Hepatocyte (in vitro differentiated cells): ENCODE measurements at regions not wholly inside any gene's neighbourhood (a gene's known extent, or its start where the extent isn't known, plus 50 kb on each side); places are given as distances from the start of the nearest gene placed in this dataset.

ENCODE experiments used
- DNase-seq: peaks from one replicate; pipeline ENCODE4 v3.0.0-alpha.2; 2016; ENCODE audit warnings: low spot score
- H2AFZ ChIP-seq: fragments of 200-600 bp; sonication (generic); 2 replicates; pipeline ENCODE4 v1.6.0; 2016; ENCODE audit warnings: antibody characterized with exemption, mild to moderate bottlenecking
- H3K27ac ChIP-seq: fragments of 200-600 bp; sonication (generic); 2 replicates; pipeline ENCODE4 v1.5.1; 2016; ENCODE audit warnings: mild to moderate bottlenecking
- H3K27me3 ChIP-seq: fragments of 200-600 bp; sonication (generic); 2 replicates; pipeline ENCODE4 v1.6.1; 2016
- H3K36me3 ChIP-seq: fragments of 200-600 bp; sonication (generic); replicated peaks from 2 replicates; pipeline ENCODE4 v1.5.1; 2016; ENCODE audit warnings: low read depth; ENCODE audit not compliant: insufficient read depth
- H3K4me1 ChIP-seq: fragments of 200-600 bp; sonication (generic); 2 replicates; pipeline ENCODE4 v1.5.1; 2016; ENCODE audit warnings: mild to moderate bottlenecking, moderate library complexity; ENCODE audit not compliant: insufficient read depth
- H3K4me2 ChIP-seq: fragments of 200-600 bp; sonication (generic); 2 replicates; pipeline ENCODE4 v1.6.0; 2016
- H3K4me3 ChIP-seq: fragments of 200-600 bp; sonication (generic); 2 replicates; pipeline ENCODE4 v1.5.1; 2016; ENCODE audit warnings: mild to moderate bottlenecking
- H3K79me2 ChIP-seq: fragments of 200-600 bp; sonication (generic); 2 replicates; pipeline ENCODE4 v1.6.0; 2017; ENCODE audit warnings: mild to moderate bottlenecking
- H3K9me2 ChIP-seq: fragments of 200-600 bp; sonication (generic); replicated peaks from 2 replicates; pipeline ENCODE4 v1.6.0; 2017; ENCODE audit warnings: mild to moderate bottlenecking; ENCODE audit not compliant: insufficient read depth
- H3K9me3 ChIP-seq: fragments of 200-600 bp; sonication (generic); 2 replicates; pipeline ENCODE4 v1.5.1; 2016; ENCODE audit warnings: low read depth, mild to moderate bottlenecking
- H4K20me1 ChIP-seq: fragments of 200-600 bp; sonication (generic); 2 replicates; pipeline ENCODE4 v1.6.0; 2016; ENCODE audit warnings: mild to moderate bottlenecking; ENCODE audit not compliant: insufficient read depth, poor library complexity, severe bottlenecking
- CTCF ChIP-seq: fragments of 200-600 bp; sonication (generic); IDR thresholded peaks from 2 replicates; pipeline ENCODE4 v1.5.1; 2016; ENCODE audit warnings: antibody characterized with exemption, mild to moderate bottlenecking; ENCODE audit not compliant: poor library complexity
- EZH2 ChIP-seq: fragments of 200-600 bp; sonication (generic); IDR thresholded peaks from 2 replicates; pipeline ENCODE4 v1.6.1; 2016; ENCODE audit warnings: antibody characterized with exemption, mild to moderate bottlenecking, borderline replicate concordance
- EZH2phosphoT487 ChIP-seq: fragments of 200-600 bp; sonication (generic); IDR thresholded peaks from one replicate; pipeline ENCODE4 v1.6.1; 2018; ENCODE audit warnings: antibody characterized with exemption, mild to moderate bottlenecking, low read depth, moderate library complexity; ENCODE audit not compliant: unreplicated experiment, severe bottlenecking
- WGBS: methylation state at CpG from one replicate; pipeline ENCODE4 v1.1.6; 2016; ENCODE audit warnings: low lambda C conversion rate; ENCODE audit errors: missing lambda C conversion rate; 5-methylcytosine and 5-hydroxymethylcytosine counted together

GRCh38 chr15:98178861-98179260 is 218.4 kb downstream of the ARRDC4 start:
- no peaks in the 10 kb centered on the region for H3K36me3 ChIP-seq
- H3K9me2 ChIP-seq, result no peaks in the 10 kb centered on the region
- no peak overlapping the region for H3K4me2 ChIP-seq
- no peaks in the 10 kb centered on the region for H4K20me1 ChIP-seq
- no peaks in the 10 kb centered on the region for H3K9me3 ChIP-seq
- TF ChIP-seq CTCF, result no peak
- TF ChIP-seq EZH2, result no peak
- no peak for TF ChIP-seq EZH2phosphoT487
- H3K4me3 ChIP-seq, result no peak overlapping the region
- WGBS, result 49% methylated on average over 7 of the region's 7 CpGs
- H3K4me1 ChIP-seq, result no peaks in the 10 kb centered on the region
- no peaks in the 10 kb centered on the region for H3K79me2 ChIP-seq
- H3K27ac ChIP-seq, result no peak overlapping the region
- H2AFZ ChIP-seq, result no peak overlapping the region
- no peak for DNase-seq
- H3K27me3 ChIP-seq, result peaks cover 51% of the 10 kb centered on the region

DNA sequence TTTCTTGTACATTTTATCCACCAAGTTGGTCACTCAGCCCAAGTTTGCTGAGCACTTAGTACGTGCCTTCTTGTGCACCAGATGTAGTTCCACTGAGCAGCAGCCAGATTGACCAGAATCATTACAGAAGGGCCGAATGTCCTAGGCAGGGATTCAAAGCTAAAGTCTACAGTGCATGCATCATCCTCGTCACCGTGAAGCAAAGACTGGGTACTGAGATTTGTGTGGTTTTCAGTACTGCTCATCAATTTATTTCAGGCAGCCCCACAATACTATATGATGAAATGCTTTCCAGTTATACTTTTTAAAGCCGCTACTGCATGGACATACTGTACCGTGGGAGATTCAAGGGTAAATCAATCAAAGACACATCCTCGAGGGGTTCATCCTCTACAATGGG is 227.0 kb downstream of the ARRDC4 start:
- no peak overlapping the region for H2AFZ ChIP-seq
- H3K4me1 ChIP-seq, result no peaks in the 10 kb centered on the region
- no peak overlapping the region for H3K4me2 ChIP-seq
- no peaks in the 10 kb centered on the region for H3K36me3 ChIP-seq
- TF ChIP-seq EZH2 (no peak), EZH2phosphoT487 (no peak), CTCF (no peak)
- no peaks in the 10 kb centered on the region for H3K9me3 ChIP-seq
- peaks cover 3% of the 10 kb centered on the region for H3K27me3 ChIP-seq
- no peaks in the 10 kb centered on the region for H3K79me2 ChIP-seq
- no peaks in the 10 kb centered on the region for H3K9me2 ChIP-seq
- WGBS, result 85% methylated on average over 7 of the region's 7 CpGs
- H4K20me1 ChIP-seq, result no peaks in the 10 kb centered on the region
- H3K4me3 ChIP-seq, result no peak overlapping the region
- no peak overlapping the region for H3K27ac ChIP-seq
- DNase-seq, result no peak

- no peaks in the 10 kb centered on the region for H3K36me3 ChIP-seq
- H4K20me1 ChIP-seq, result no peaks in the 10 kb centered on the region
- no peak overlapping the region for H2AFZ ChIP-seq
- H3K27ac ChIP-seq, result no peak overlapping the region
- no peak overlapping the region for H3K4me2 ChIP-seq
- H3K27me3 ChIP-seq, result no peaks in the 10 kb centered on the region
- H3K4me3 ChIP-seq, result no peak overlapping the region
- no peaks in the 10 kb centered on the region for H3K79me2 ChIP-seq
- TF ChIP-seq CTCF, result no peak
- no peaks in the 10 kb centered on the region for H3K9me3 ChIP-seq
- no peaks in the 10 kb centered on the region for H3K9me2 ChIP-seq
- no peaks in the 10 kb centered on the region for H3K4me1 ChIP-seq
- 80% methylated on average over 2 of the region's 2 CpGs for WGBS
- DNase-seq, result no peak
Measured at GRCh38 chr15:98190914-98191313, 230.4 kb downstream of the ARRDC4 start.

DNA sequence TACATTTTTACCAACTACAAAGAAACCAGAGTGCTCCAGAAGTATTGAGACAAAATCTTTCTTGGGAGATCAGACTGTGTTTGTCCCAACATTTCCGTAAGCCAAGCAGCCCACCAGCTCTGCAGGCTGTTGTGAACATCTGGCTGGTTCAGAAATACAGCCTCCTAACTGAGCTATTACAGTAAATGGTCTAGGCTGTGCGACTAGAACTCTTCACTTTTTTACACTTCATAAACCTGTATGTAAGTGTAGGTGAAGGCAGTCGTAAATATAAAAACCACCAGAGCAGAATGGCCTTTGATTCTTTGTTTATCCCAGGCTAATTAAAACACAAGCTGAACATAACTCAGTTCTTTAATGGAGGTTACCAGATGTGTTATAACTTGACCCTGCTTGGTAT is 235.3 kb downstream of the ARRDC4 start:
- no peak overlapping the region for H3K4me3 ChIP-seq
- H3K4me2 ChIP-seq, result no peak overlapping the region
- no peaks in the 10 kb centered on the region for H3K9me3 ChIP-seq
- 60% methylated on average over 3 of the region's 3 CpGs for WGBS
- H3K4me1 ChIP-seq, result no peaks in the 10 kb centered on the region
- no peaks in the 10 kb centered on the region for H3K79me2 ChIP-seq
- no peak for DNase-seq
- no peak overlapping the region for H2AFZ ChIP-seq
- H4K20me1 ChIP-seq, result no peaks in the 10 kb centered on the region
- H3K9me2 ChIP-seq, result no peaks in the 10 kb centered on the region
- no peak for TF ChIP-seq CTCF
- TF ChIP-seq EZH2phosphoT487, result no peak
- TF ChIP-seq EZH2, result no peak
- no peaks in the 10 kb centered on the region for H3K27me3 ChIP-seq
- H3K27ac ChIP-seq, result no peak overlapping the region
- H3K36me3 ChIP-seq, result no peaks in the 10 kb centered on the region
